GM18505 (cell line): ENCODE measurements at regions not wholly inside any gene's neighbourhood (a gene's known extent, or its start where the extent isn't known, plus 50 kb on each side); places are given as distances from the start of the nearest gene placed in this dataset.

Experiments used
- ATAC-seq: cut with Tn5 transposase; IDR thresholded peaks from one replicate; pipeline ENCODE4 v1.9.1; 2021; ENCODE audit not compliant: unreplicated experiment
- POLR2A ChIP-seq: IDR thresholded peaks from 4 replicates; pipeline ENCODE4 v1.6.1; 2011; ENCODE audit warnings: borderline replicate concordance; ENCODE audit not compliant: insufficient read depth, insufficient read length; ENCODE audit errors: extremely low read depth

- no peak for TF ChIP-seq POLR2A
- no peak for ATAC-seq
Observed at GRCh38 chr5:82346399-82347165, 68.4 kb upstream of the RPS23 start.

GRCh38 chr5:82345108-82345507 lies 67.0 kb upstream of the RPS23 start:
- TF ChIP-seq POLR2A, result no peak

GRCh38 chr5:82341325-82341724 lies 63.2 kb upstream of the RPS23 start:
- no peak for ATAC-seq
- no peak for TF ChIP-seq POLR2A

More at GRCh38 chr5:82345108-82345507, 67.0 kb upstream of the RPS23 start:
- no peak for ATAC-seq

GRCh38 chr5:82340799-82341198 lies 62.6 kb upstream of the RPS23 start:
- no peak for ATAC-seq
- TF ChIP-seq POLR2A, result no peak

- TF ChIP-seq POLR2A, result no peak
- ATAC-seq, result no peak
Observed at GRCh38 chr5:82339792-82340191, 61.6 kb upstream of the RPS23 start.

GRCh38 chr5:82338771-82339373 lies 60.7 kb upstream of the RPS23 start:
- no peak for TF ChIP-seq POLR2A
- no peak for ATAC-seq

- ATAC-seq, result no peak
- TF ChIP-seq POLR2A, result no peak
Observed at GRCh38 chr5:82336959-82337351, 58.8 kb upstream of the RPS23 start.

GRCh38 chr5:82336226-82336958 lies 58.2 kb upstream of the RPS23 start:
- no peak for ATAC-seq
- no peak for TF ChIP-seq POLR2A

GRCh38 chr5:82335806-82336205 lies 57.7 kb upstream of the RPS23 start:
- ATAC-seq, result no peak
- no peak for TF ChIP-seq POLR2A

- no peak for TF ChIP-seq POLR2A
- no peak for ATAC-seq
Observed at GRCh38 chr5:82334856-82335255, 56.7 kb upstream of the RPS23 start.

GRCh38 chr5:82334085-82334692 lies 56.0 kb upstream of the RPS23 start:
- no peak for ATAC-seq
- no peak for TF ChIP-seq POLR2A

GRCh38 chr5:82332886-82333615 lies 54.9 kb upstream of the RPS23 start:
- ATAC-seq, result no peak

More at GRCh38 chr5:82332886-82333615, 54.9 kb upstream of the RPS23 start:
- no peak for TF ChIP-seq POLR2A
